GM23338 (cell line): ENCODE measurements at regions not wholly inside any gene's neighbourhood (a gene's known extent, or its start where the extent isn't known, plus 50 kb on each side); places are given as distances from the start of the nearest gene placed in this dataset.

Experiments used
- ATAC-seq: fragments of 200-7000 bp; cut with Tn5 transposase; 3 replicates; pipeline ENCODE4 v1.9.1; 2020
- DNase-seq: peaks from one replicate; pipeline ENCODE4 v3.0.0-alpha.2; 2015; ENCODE audit warnings: low spot score
- H2AFZ ChIP-seq: fragments of 200-600 bp; sonication (generic); 2 replicates; pipeline ENCODE4 v1.8.0; 2016; ENCODE audit warnings: antibody characterized with exemption, mild to moderate bottlenecking, moderate library complexity
- H3F3A ChIP-seq: fragments of 200-600 bp; sonication (generic); replicated peaks from 2 replicates; pipeline ENCODE4 v1.8.0; 2017; ENCODE audit warnings: antibody characterized with exemption, mixed run types, low read depth
- H3K27ac ChIP-seq: fragments of 200-600 bp; sonication (generic); 2 replicates; pipeline ENCODE4 v1.6.1; 2016; ENCODE audit warnings: low read depth
- H3K27me3 ChIP-seq: fragments of 200-600 bp; sonication (generic); 2 replicates; pipeline ENCODE4 v1.8.0; 2016; ENCODE audit warnings: mild to moderate bottlenecking, mixed run types, moderate library complexity; ENCODE audit not compliant: insufficient read depth
- H3K36me3 ChIP-seq: fragments of 200-600 bp; sonication (generic); 2 replicates; pipeline ENCODE4 v1.8.0; 2016; ENCODE audit warnings: mild to moderate bottlenecking; ENCODE audit not compliant: insufficient read depth
- H3K4me1 ChIP-seq: fragments of 200-600 bp; sonication (generic); 2 replicates; pipeline ENCODE4 v1.8.0; 2016; ENCODE audit warnings: mild to moderate bottlenecking, moderate library complexity; ENCODE audit not compliant: insufficient read depth
- H3K4me2 ChIP-seq: fragments of 200-600 bp; sonication (generic); 2 replicates; pipeline ENCODE4 v1.7.1; 2017; ENCODE audit warnings: mixed run types
- H3K4me3 ChIP-seq: fragments of 200-600 bp; sonication (generic); 2 replicates; pipeline ENCODE4 v1.6.1; 2016; ENCODE audit warnings: mixed run types
- H3K79me2 ChIP-seq: fragments of 200-600 bp; sonication (generic); replicated peaks from 2 replicates; pipeline ENCODE4 v1.8.0; 2017; ENCODE audit warnings: mild to moderate bottlenecking; ENCODE audit not compliant: insufficient read depth
- H3K9me2 ChIP-seq: fragments of 200-600 bp; sonication (generic); 2 replicates; pipeline ENCODE4 v1.8.0; 2017; ENCODE audit not compliant: insufficient read depth
- H4K20me1 ChIP-seq: fragments of 200-600 bp; sonication (generic); replicated peaks from 2 replicates; pipeline ENCODE4 v1.8.0; 2017; ENCODE audit warnings: mild to moderate bottlenecking; ENCODE audit not compliant: insufficient read depth
- H3K27ac Mint-ChIP-seq: 2 replicates; pipeline ENCODE4 v1.8.0; 2020; ENCODE audit warnings: inconsistent platforms, mild to moderate bottlenecking, moderate library complexity, mixed read lengths
- H3K27me3 Mint-ChIP-seq: 3 replicates; pipeline ENCODE4 v1.8.0; 2022; ENCODE audit warnings: low read depth, mild to moderate bottlenecking, moderate library complexity, mixed read lengths, inconsistent platforms; ENCODE audit not compliant: insufficient read depth, poor library complexity
- H3K36me3 Mint-ChIP-seq: 3 replicates; pipeline ENCODE4 v1.8.0; 2021; ENCODE audit warnings: low read depth, mild to moderate bottlenecking, inconsistent platforms, moderate library complexity, mixed read lengths
- H3K4me1 Mint-ChIP-seq: 3 replicates; pipeline ENCODE4 v1.8.0; 2020; ENCODE audit warnings: mild to moderate bottlenecking, inconsistent platforms, mixed read lengths
- H3K4me3 Mint-ChIP-seq: 3 replicates; pipeline ENCODE4 v1.8.0; 2021; ENCODE audit warnings: moderate library complexity, mild to moderate bottlenecking, inconsistent platforms, mixed read lengths
- H3K9me3 Mint-ChIP-seq: 3 replicates; pipeline ENCODE4 v1.8.0; 2020; ENCODE audit warnings: moderate library complexity, mild to moderate bottlenecking, inconsistent platforms, mixed read lengths
- CTCF ChIP-seq, 2 experiments: fragments of 200-600 bp in 1 of 2; sonication (generic) in 1 of 2; conservative IDR thresholded peaks; 2 replicates each; pipeline versions ENCODE4 v1.5.1 to v1.6.1; 2016 to 2017; ENCODE audit warnings: antibody characterized with exemption in 2 of 2, low read depth in 2 of 2, mild to moderate bottlenecking in 2 of 2, moderate library complexity in 1 of 2
- JUNB ChIP-seq: IDR thresholded peaks from one replicate; pipeline ENCODE4 v1.6.1; 2016; ENCODE audit warnings: antibody characterized with exemption; ENCODE audit not compliant: unreplicated experiment
- ZNF462 ChIP-seq: fragments of 250-450 bp; sonication (Bioruptor Pico); IDR thresholded peaks from 2 replicates; pipeline ENCODE4 v1.5.0; 2020; ENCODE audit warnings: mild to moderate bottlenecking, moderate library complexity

- no peak for TF ChIP-seq ZNF462 (CRISPR knock-in tag)
Observed at GRCh38 chr1:30437059-30437576, 286.3 kb downstream of the MATN1 start (continued).

GRCh38 chr1:30427545-30427944 is 295.8 kb downstream of the MATN1 start:
- H3K4me1 ChIP-seq = no peaks in the 10 kb centered on the region
- peaks cover 1% of the 10 kb centered on the region for H3K27me3 Mint-ChIP-seq
- no peaks in the 10 kb centered on the region for H3K36me3 Mint-ChIP-seq
- no peaks in the 10 kb centered on the region for H3K9me2 ChIP-seq
- TF ChIP-seq ZNF462 (CRISPR knock-in tag) = no peak
- TF ChIP-seq JUNB = no peak
- TF ChIP-seq CTCF (conservative IDR thresholded peaks at IDR 0.05; ENCODE audit: low read depth in 2 of 2) = peak; percentile 50 to 71
- no peak overlapping the region for H3K4me2 ChIP-seq
- peak overlapping the region; percentile 44; the same call in 1 of the 2 replicates for H2AFZ ChIP-seq
- no peaks in the 10 kb centered on the region for H3K27me3 ChIP-seq
- no peaks in the 10 kb centered on the region for H4K20me1 ChIP-seq
- H3K27ac Mint-ChIP-seq = no peak overlapping the region
- no peaks in the 10 kb centered on the region for H3F3A ChIP-seq
- no peak overlapping the region for H3K27ac ChIP-seq
- H3K79me2 ChIP-seq = no peaks in the 10 kb centered on the region
- peaks cover 18% of the 10 kb centered on the region; the same call in 2 of the 3 replicates for H3K9me3 Mint-ChIP-seq
- H3K36me3 ChIP-seq = no peaks in the 10 kb centered on the region
- peak; percentile 62 for DNase-seq
- no peak overlapping the region for H3K4me3 Mint-ChIP-seq
- peaks cover 4% of the 10 kb centered on the region; the same call in 2 of the 3 replicates for H3K4me1 Mint-ChIP-seq
- no peak overlapping the region for H3K4me3 ChIP-seq
- peak; percentile 79 for ATAC-seq
